Astrocyte of the cerebellum (primary cell): ENCODE measurements at regions not wholly inside any gene's neighbourhood (a gene's known extent, or its start where the extent isn't known, plus 50 kb on each side); places are given as distances from the start of the nearest gene placed in this dataset.

Experiments used
- DNase-seq: peaks from one replicate; pipeline ENCODE4 v3.0.0-alpha.2; 2011; ENCODE audit warnings: low read depth
- H3K4me3 ChIP-seq: 2 replicates; pipeline ENCODE4 v1.5.1; 2011; ENCODE audit warnings: mild to moderate bottlenecking, low read depth, low read length, moderate library complexity
- CTCF ChIP-seq: IDR thresholded peaks from 2 replicates; pipeline ENCODE4 v1.5.1; 2012; ENCODE audit warnings: low read length, low read depth, moderate library complexity, mild to moderate bottlenecking; ENCODE audit errors: missing control alignments
- in situ Hi-C: cut with HindIII; loops from 2 replicates; pipeline ENCODE4 v1.10.0; 2017; ENCODE audit warnings: low sequenced_read_pairs

GRCh38 chr6:15823838-15824414 lies 161.1 kb upstream of the DTNBP1 start:
- in situ Hi-C loops = no loop called here
- no peak for TF ChIP-seq CTCF
- H3K4me3 ChIP-seq = no peak overlapping the region
- DNase-seq = no peak

- DNase-seq = no peak
- in situ Hi-C loops = no loop called here
These were observed 160.0 kb upstream of the DTNBP1 start for GRCh38 chr6:15822835-15823234.

GRCh38 chr6:15819841-15820240 lies 157.0 kb upstream of the DTNBP1 start:
- no peak overlapping the region for H3K4me3 ChIP-seq
- DNase-seq = no peak
- TF ChIP-seq CTCF = no peak
- in situ Hi-C loops = no loop called here

More at GRCh38 chr6:15822835-15823234, 160.0 kb upstream of the DTNBP1 start:
- TF ChIP-seq CTCF = no peak
- H3K4me3 ChIP-seq = no peak overlapping the region

- no peak for DNase-seq
- in situ Hi-C loops = no loop called here
- TF ChIP-seq CTCF = no peak
- no peak overlapping the region for H3K4me3 ChIP-seq
These were observed 156.4 kb upstream of the DTNBP1 start for GRCh38 chr6:15819226-15819625.

GRCh38 chr6:15818491-15818890 lies 155.7 kb upstream of the DTNBP1 start:
- H3K4me3 ChIP-seq = no peak overlapping the region
- no peak for DNase-seq
- in situ Hi-C loops = no loop called here
- no peak for TF ChIP-seq CTCF

GRCh38 chr6:15818044-15818443 lies 155.2 kb upstream of the DTNBP1 start:
- no peak overlapping the region for H3K4me3 ChIP-seq
- no peak for TF ChIP-seq CTCF
- in situ Hi-C loops = no loop called here
- no peak for DNase-seq
